GM21737 (cell line): ENCODE measurements at regions not wholly inside any gene's neighbourhood (a gene's known extent, or its start where the extent isn't known, plus 50 kb on each side); places are given as distances from the start of the nearest gene placed in this dataset.
"Not testable (repeated sequence)": the region's sequence is repeated elsewhere in the genome, so short reads cannot be mapped to it uniquely, and the experiment has no call there.

ENCODE experiments used
- ATAC-seq: cut with Tn5 transposase; IDR thresholded peaks from one replicate; pipeline ENCODE4 v1.9.1; 2021; ENCODE audit warnings: mild to moderate bottlenecking, moderate library complexity; ENCODE audit not compliant: unreplicated experiment

- ATAC-seq: no peak
These were observed 231.1 kb upstream of the NUDT12 start for GRCh38 chr5:103793595-103794182.

- ATAC-seq: no peak
These were observed 223.0 kb upstream of the NUDT12 start for GRCh38 chr5:103785569-103785968.

GRCh38 chr5:103783669-103784068 is 221.1 kb upstream of the NUDT12 start:
- ATAC-seq: no peak

- no peak for ATAC-seq
These were observed 218.2 kb upstream of the NUDT12 start for GRCh38 chr5:103780794-103781193.

- ATAC-seq: no peak
These were observed 212.1 kb upstream of the NUDT12 start for GRCh38 chr5:103774721-103775120.

GRCh38 chr5:103772248-103772647 is 209.7 kb upstream of the NUDT12 start:
- no peak for ATAC-seq

- ATAC-seq: no peak
These were observed 201.8 kb upstream of the NUDT12 start for GRCh38 chr5:103764403-103764802.

- no peak for ATAC-seq
These were observed 196.4 kb upstream of the NUDT12 start for GRCh38 chr5:103758996-103759395.

- ATAC-seq: no peak
These were observed 193.4 kb upstream of the NUDT12 start for GRCh38 chr5:103755974-103756373.

GRCh38 chr5:103745353-103746065 is 182.9 kb upstream of the NUDT12 start:
- no peak for ATAC-seq

- ATAC-seq: no peak
These were observed 181.6 kb upstream of the NUDT12 start for GRCh38 chr5:103744159-103744558.

GRCh38 chr5:103743421-103743820 is 180.8 kb upstream of the NUDT12 start:
- no peak for ATAC-seq

- no peak for ATAC-seq
These were observed 179.4 kb upstream of the NUDT12 start for GRCh38 chr5:103741984-103742383.

GRCh38 chr5:103736343-103736742 is 173.8 kb upstream of the NUDT12 start:
- not testable (repeated sequence) for ATAC-seq

- ATAC-seq: no peak
These were observed 161.7 kb upstream of the NUDT12 start for GRCh38 chr5:103724271-103724670.

GRCh38 chr5:103721183-103721582 is 158.6 kb upstream of the NUDT12 start:
- no peak for ATAC-seq

GRCh38 chr5:103718108-103718507 is 155.5 kb upstream of the NUDT12 start:
- no peak for ATAC-seq

- no peak for ATAC-seq
These were observed 146.0 kb upstream of the NUDT12 start for GRCh38 chr5:103708601-103709000.

GRCh38 chr5:103706939-103707682 is 144.5 kb upstream of the NUDT12 start:
- ATAC-seq: no peak

- no peak for ATAC-seq
These were observed 141.0 kb upstream of the NUDT12 start for GRCh38 chr5:103703617-103704016.

GRCh38 chr5:103693517-103693916 is 130.9 kb upstream of the NUDT12 start:
- ATAC-seq: no peak

- ATAC-seq: no peak
These were observed 128.1 kb upstream of the NUDT12 start for GRCh38 chr5:103690676-103691075.
